ENCODE measurements at regions not wholly inside any gene's neighbourhood (a gene's known extent, or its start where the extent isn't known, plus 50 kb on each side); places are given as distances from the start of the nearest gene placed in this dataset.

DNA sequence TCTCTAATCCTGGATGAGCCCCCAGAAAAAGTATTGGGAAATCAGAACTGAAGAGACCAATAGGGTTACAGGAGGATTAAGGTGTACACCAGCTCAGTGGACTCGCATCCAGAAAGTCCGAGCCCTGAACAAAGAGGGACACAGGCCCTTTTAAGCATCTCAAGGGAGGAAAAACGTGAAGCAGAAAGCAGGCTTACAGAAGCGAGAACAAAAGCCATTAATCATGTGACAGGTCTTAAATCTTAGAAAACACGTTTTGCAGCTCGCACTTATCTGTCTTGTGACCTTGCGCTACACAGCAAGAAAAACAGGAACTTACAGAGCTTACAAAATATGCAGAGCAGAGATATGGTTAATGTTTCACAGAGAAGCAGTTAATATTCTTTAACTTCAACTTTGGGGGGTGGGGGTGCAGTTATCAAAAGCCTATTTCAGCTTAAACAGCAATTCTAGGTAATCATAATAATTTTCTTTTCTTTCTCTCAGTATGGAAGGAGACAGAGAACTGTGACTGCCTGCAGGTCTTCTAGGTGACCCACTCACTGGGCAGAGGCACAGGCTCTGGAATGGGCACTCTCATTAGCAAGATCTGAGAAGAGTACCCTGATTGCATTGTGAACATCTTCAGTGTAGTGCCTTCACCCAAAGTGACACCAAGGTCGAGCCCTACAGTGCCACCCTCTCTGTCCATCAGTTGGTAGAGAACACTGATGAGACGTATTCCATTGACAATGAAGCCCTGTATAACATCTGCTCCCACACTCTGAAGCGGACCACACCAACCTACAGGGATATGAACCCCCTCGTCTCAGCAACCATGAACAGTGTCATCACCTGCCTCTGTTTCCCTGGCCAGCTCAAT is 65.0 kb upstream of the MOCS1 start:
- DNase-seq (ENCODE audit: low read depth), result no peak

DNA sequence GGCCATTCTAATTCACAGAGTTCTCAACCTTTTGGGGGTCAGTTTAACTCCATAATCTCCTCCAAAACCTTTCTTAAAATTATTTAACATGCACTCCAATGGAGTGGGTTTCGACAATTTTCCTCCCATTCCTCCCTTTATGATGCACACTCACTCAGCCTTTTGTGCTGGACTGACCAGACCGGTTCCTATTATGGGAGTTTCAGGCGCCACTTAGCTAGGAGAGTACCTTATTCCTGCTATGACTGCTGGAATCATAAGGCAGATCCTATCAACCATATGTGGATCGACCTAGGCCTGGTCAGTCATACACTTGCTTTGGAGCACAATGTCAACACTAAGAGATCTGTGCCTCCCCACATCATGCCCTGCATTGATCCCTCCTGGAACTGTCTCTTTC is 63.9 kb upstream of the MOCS1 start:
- DNase-seq (ENCODE audit: low read depth), result no peak

DNA sequence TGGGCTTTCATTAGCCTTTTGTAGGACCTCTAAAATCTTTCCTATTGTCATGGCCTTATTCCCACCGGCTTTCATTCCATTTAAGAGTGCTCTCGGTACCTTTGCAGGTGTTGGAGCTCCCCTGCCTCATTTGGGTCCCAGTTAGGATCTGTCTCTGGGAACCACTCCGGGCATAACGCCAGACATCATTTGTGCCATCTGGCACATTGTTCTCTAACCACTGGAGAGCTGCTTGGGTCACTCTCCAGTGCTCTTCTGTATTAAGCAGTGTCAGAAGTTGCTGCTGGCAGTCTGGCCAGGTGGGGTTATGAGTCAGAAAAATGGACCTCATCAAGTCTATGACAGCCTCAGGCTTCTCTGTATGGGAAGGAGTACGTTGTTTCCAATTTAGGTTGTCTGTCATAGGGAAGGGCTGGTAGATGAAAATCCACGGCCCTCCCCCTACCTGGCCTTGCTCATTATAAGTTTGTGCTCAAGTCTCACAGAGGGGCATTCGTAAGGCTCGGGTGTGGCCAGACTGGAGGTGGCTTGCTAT is 62.9 kb upstream of the MOCS1 start:
- DNase-seq (ENCODE audit: low read depth), result no peak

DNA sequence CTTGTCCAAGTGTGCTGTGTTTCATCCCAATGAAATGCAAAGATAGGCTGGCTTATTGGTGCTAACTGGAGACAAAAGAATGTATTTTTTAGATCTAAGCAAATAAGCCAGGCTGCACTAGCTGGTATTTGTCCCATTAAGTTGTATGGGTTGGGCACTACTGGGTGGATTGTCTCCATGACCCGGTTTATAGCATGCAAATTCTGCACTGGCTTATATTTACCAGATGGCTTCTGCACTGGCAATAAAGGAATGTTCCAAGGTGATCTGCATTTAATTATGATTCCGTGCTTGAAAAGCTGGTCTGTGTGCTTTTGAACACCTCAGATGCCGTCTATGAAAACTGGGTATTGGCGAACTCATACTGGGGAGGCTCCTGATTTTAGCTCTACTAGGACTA is 61.4 kb upstream of the MOCS1 start:
- DNase-seq (ENCODE audit: low read depth), result no peak

DNA sequence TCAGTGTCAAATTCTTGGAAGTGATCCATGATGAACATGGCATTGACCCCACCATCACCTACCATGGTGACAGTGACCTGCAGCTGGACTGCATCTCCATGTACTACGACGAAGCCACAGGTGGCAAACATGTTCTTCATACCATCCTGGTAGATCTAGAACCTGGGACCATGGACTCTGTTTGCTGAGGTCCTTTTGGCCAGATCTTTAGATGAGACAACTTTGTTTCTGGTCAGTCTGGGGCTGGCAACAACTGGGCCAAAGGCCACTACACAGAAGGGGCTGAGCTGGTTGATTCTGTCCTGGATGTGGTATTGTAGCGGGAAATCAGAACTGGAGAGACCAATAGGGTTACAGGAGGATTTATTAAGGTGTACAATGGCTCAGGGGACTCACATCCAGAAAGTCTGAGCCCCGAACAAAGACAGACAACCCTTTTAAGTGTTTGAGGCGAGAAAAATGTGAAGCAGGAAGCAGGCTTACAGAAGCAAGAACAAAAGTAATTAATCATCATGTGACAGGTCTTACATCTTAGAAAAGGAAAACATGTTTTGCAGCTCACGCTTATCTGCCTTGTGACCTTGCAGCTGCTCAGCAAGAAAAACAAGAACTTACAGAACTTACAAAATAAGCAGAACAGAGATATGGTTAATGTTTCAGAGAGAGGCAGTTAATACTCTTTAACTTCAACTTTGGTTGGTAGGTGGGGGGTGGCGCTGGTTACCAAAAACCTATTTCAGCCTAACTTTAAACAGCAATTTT is 58.8 kb upstream of the MOCS1 start:
- no peak for DNase-seq (ENCODE audit: low read depth)
